GM21717 (cell line): ENCODE measurements at regions not wholly inside any gene's neighbourhood (a gene's known extent, or its start where the extent isn't known, plus 50 kb on each side); places are given as distances from the start of the nearest gene placed in this dataset.
A peak's percentile ranks its signal among the peaks of the same experiment; 100 is the strongest.

Experiments used
- ATAC-seq: cut with Tn5 transposase; IDR thresholded peaks from one replicate; pipeline ENCODE4 v1.9.1; 2021; ENCODE audit warnings: mild to moderate bottlenecking, moderate library complexity; ENCODE audit not compliant: unreplicated experiment

- ATAC-seq: no peak
Observed at GRCh38 chr13:62625214-62625881, 1209.7 kb upstream of the PCDH20 start.

GRCh38 chr13:62613819-62614218 lies 1198.2 kb upstream of the PCDH20 start:
- no peak for ATAC-seq

GRCh38 chr13:62611343-62611742 lies 1195.7 kb upstream of the PCDH20 start:
- ATAC-seq: no peak

- no peak for ATAC-seq
Observed at GRCh38 chr13:62598708-62599107, 1183.1 kb upstream of the PCDH20 start.

GRCh38 chr13:62595976-62596375 lies 1180.3 kb upstream of the PCDH20 start:
- ATAC-seq: no peak

- ATAC-seq: no peak
Observed at GRCh38 chr13:62593804-62594203, 1178.2 kb upstream of the PCDH20 start.

- no peak for ATAC-seq
Observed at GRCh38 chr13:62583466-62583865, 1167.8 kb upstream of the PCDH20 start.

- no peak for ATAC-seq
Observed at GRCh38 chr13:62578402-62578801, 1162.8 kb upstream of the PCDH20 start.

- no peak for ATAC-seq
Observed at GRCh38 chr13:62564770-62565169, 1149.1 kb upstream of the PCDH20 start.

- no peak for ATAC-seq
Observed at GRCh38 chr13:62563251-62563650, 1147.6 kb upstream of the PCDH20 start.

- ATAC-seq: no peak
Observed at GRCh38 chr13:62556978-62557377, 1141.3 kb upstream of the PCDH20 start.

- no peak for ATAC-seq
Observed at GRCh38 chr13:62551588-62551987, 1135.9 kb upstream of the PCDH20 start.

GRCh38 chr13:62544928-62545327 lies 1129.3 kb upstream of the PCDH20 start:
- ATAC-seq: no peak

- no peak for ATAC-seq
Observed at GRCh38 chr13:62537593-62537992, 1121.9 kb upstream of the PCDH20 start.

GRCh38 chr13:62525652-62526051 lies 1110.0 kb upstream of the PCDH20 start:
- ATAC-seq: no peak

GRCh38 chr13:62524498-62524897 lies 1108.8 kb upstream of the PCDH20 start:
- peak; percentile 47 for ATAC-seq

GRCh38 chr13:62524061-62524460 lies 1108.4 kb upstream of the PCDH20 start:
- peak; percentile 84 for ATAC-seq

- peak; percentile 87 for ATAC-seq
Observed at GRCh38 chr13:62512194-62513141, 1096.8 kb upstream of the PCDH20 start.

- peak; percentile 63 for ATAC-seq
Observed at GRCh38 chr13:62510906-62511655, 1095.4 kb upstream of the PCDH20 start.

- ATAC-seq: no peak
Observed at GRCh38 chr13:62502588-62502987, 1086.9 kb upstream of the PCDH20 start.

GRCh38 chr13:62489731-62490130 lies 1074.1 kb upstream of the PCDH20 start:
- no peak for ATAC-seq
